A549 (cell line): ENCODE measurements at regions not wholly inside any gene's neighbourhood (a gene's known extent, or its start where the extent isn't known, plus 50 kb on each side); places are given as distances from the start of the nearest gene placed in this dataset.

Source experiments
- ATAC-seq, 2 experiments: fragments of 200-7000 bp in 1 of 2; fragments of >200 bp in 1 of 2; cut with Nextera tagmentation in 1 of 2; cut with Tn5 transposase in 1 of 2; 3 replicates each; pipeline versions ENCODE4 v1.8.0 to v1.9.1; 2018 to 2020; ENCODE audit warnings: mild to moderate bottlenecking in 1 of 2, moderate library complexity in 1 of 2
- CTCF ChIA-PET: fragments of 300-600 bp; sonication (Branson Sonifier 250); formaldehyde crosslinking; extraction: SDS; loops from one replicate; lab custom pipeline; 2021; ENCODE audit warnings: antibody characterized with exemption, inconsistent platforms; lab: Yijun Ruan, JAX
- POLR2A ChIA-PET: fragments of 350-600 bp; formaldehyde crosslinking; extraction: SDS; loops from one replicate; lab custom pipeline; 2021; ENCODE audit warnings: antibody characterized with exemption, inconsistent platforms; lab: Yijun Ruan, JAX
- DNase-seq, 2 experiments: peaks; one replicate each; pipeline versions ENCODE4 v3.0.0 to v3.0.0-alpha.2; 2011 to 2016; ENCODE audit warnings: low read depth in 1 of 2, low spot score in 1 of 2
- FAIRE-seq: peaks from 2 replicates; lab custom pipeline; 2011; peaks lifted over from hg19 to GRCh38; lab: Jason Lieb, UNC
- H3K27ac ChIP-seq, 2 experiments: fragments of >200 bp; sonication (Bioruptor Twin); formaldehyde crosslinking; 3 replicates each; pipeline ENCODE4 v1.5.1; 2016 to 2017
- H3K4me1 ChIP-seq: fragments of >200 bp; sonication (Bioruptor Twin); formaldehyde crosslinking; 3 replicates; pipeline ENCODE4 v1.6.1; 2016
- H3K4me2 ChIP-seq: fragments of >200 bp; sonication (Bioruptor Twin); formaldehyde crosslinking; 3 replicates; pipeline ENCODE4 v1.6.1; 2016
- H3K4me3 ChIP-seq: fragments of >200 bp; sonication (Bioruptor Twin); formaldehyde crosslinking; 3 replicates; pipeline ENCODE4 v1.5.1; 2016
- H3K9me3 ChIP-seq: fragments of >200 bp; sonication (Bioruptor Twin); formaldehyde crosslinking; 3 replicates; pipeline ENCODE4 v1.6.1; 2016
- BHLHE40 ChIP-seq: IDR thresholded peaks from 2 replicates; pipeline ENCODE4 v1.6.1; 2012; ENCODE audit warnings: low read depth, low read length, inconsistent platforms
- CBX8 ChIP-seq: fragments of 200-600 bp; sonication (generic); IDR thresholded peaks from 2 replicates; pipeline ENCODE4 v1.6.1; 2016
- CTCF ChIP-seq: fragments of >200 bp; sonication (Bioruptor Twin); formaldehyde crosslinking; IDR thresholded peaks from 3 replicates; pipeline ENCODE4 v1.5.1; 2016
- EHMT2 ChIP-seq: fragments of 200-600 bp; sonication (generic); IDR thresholded peaks from 2 replicates; pipeline ENCODE4 v1.6.1; 2016; ENCODE audit warnings: antibody characterized with exemption, low read depth, mild to moderate bottlenecking, moderate library complexity
- EP300 ChIP-seq, 2 experiments: fragments of >200 bp; sonication (Bioruptor Twin); formaldehyde crosslinking; IDR thresholded peaks; 2 replicates in 1 of 2; 3 replicates in 1 of 2; pipeline ENCODE4 v1.6.1; 2016 to 2017
- ESRRA ChIP-seq: fragments of 150-350 bp; IDR thresholded peaks from 2 replicates; pipeline ENCODE4 v1.6.1; 2014; ENCODE audit warnings: mild to moderate bottlenecking, low read length, borderline replicate concordance
- FOSL2 ChIP-seq, 2 experiments: fragments of 450-650 bp in 1 of 2; fragments of >200 bp in 1 of 2; sonication (Bioruptor Twin) in 1 of 2; formaldehyde crosslinking; IDR thresholded peaks; 2 replicates each; pipeline versions ENCODE4 v1.5.0 to v1.6.1; 2016 to 2020; ENCODE audit warnings: mild to moderate bottlenecking in 1 of 2, moderate library complexity in 1 of 2
- HDAC2 ChIP-seq: fragments of 200-600 bp; sonication (generic); IDR thresholded peaks from 2 replicates; pipeline ENCODE4 v1.6.1; 2016
- JUNB ChIP-seq: fragments of >200 bp; sonication (Bioruptor Twin); formaldehyde crosslinking; IDR thresholded peaks from 2 replicates; pipeline ENCODE4 v1.6.1; 2016
- KDM5A ChIP-seq: fragments of 200-600 bp; sonication (generic); IDR thresholded peaks from 2 replicates; pipeline ENCODE4 v1.6.1; 2016; ENCODE audit warnings: antibody characterized with exemption, mild to moderate bottlenecking
- MAFK ChIP-seq: fragments of 450-650 bp; IDR thresholded peaks from 2 replicates; pipeline ENCODE4 v1.6.1; 2014; ENCODE audit not compliant: partially characterized antibody
- MAZ ChIP-seq: fragments of 150-350 bp; IDR thresholded peaks from 2 replicates; pipeline ENCODE4 v1.6.1; 2014; ENCODE audit warnings: antibody characterized with exemption, low read depth, low read length, borderline replicate concordance
- NFE2L2 ChIP-seq: fragments of 150-350 bp; conservative IDR thresholded peaks from 2 replicates; pipeline ENCODE4 v1.6.1; 2014; ENCODE audit warnings: low read length
- RFX5 ChIP-seq: fragments of 450-650 bp; IDR thresholded peaks from 2 replicates; pipeline ENCODE4 v1.7.1; 2014; ENCODE audit warnings: antibody characterized with exemption, mild to moderate bottlenecking, moderate library complexity
- RNF2 ChIP-seq: fragments of 200-600 bp; sonication (generic); IDR thresholded peaks from 2 replicates; pipeline ENCODE4 v1.6.1; 2016; ENCODE audit warnings: low read depth, mild to moderate bottlenecking, antibody characterized with exemption, moderate library complexity, borderline replicate concordance
- SREBF2 ChIP-seq: fragments of 450-650 bp; IDR thresholded peaks from 2 replicates; pipeline ENCODE4 v1.6.1; 2014; ENCODE audit warnings: mild to moderate bottlenecking, moderate library complexity
- TFCP2L1 ChIP-seq: fragments of 250-450 bp; sonication (Bioruptor Pico); IDR thresholded peaks from 2 replicates; pipeline ENCODE4 v1.5.0; 2021; ENCODE audit warnings: mild to moderate bottlenecking
- TP53 ChIP-seq: fragments of 250-450 bp; sonication (Bioruptor Pico); IDR thresholded peaks from 2 replicates; pipeline ENCODE4 v1.5.0; 2021; ENCODE audit warnings: mild to moderate bottlenecking, moderate library complexity
- USF2 ChIP-seq: fragments of 450-650 bp; IDR thresholded peaks from 2 replicates; pipeline ENCODE4 v1.6.1; 2014; ENCODE audit warnings: antibody characterized with exemption
- ZC3H11A ChIP-seq: fragments of 450-650 bp; IDR thresholded peaks from 2 replicates; pipeline ENCODE4 v1.6.1; 2014; ENCODE audit warnings: antibody characterized with exemption, mild to moderate bottlenecking
- ZNF302 ChIP-seq: fragments of 250-450 bp; sonication (Bioruptor Pico); IDR thresholded peaks from 2 replicates; pipeline ENCODE4 v1.9.0; 2021; ENCODE audit warnings: inconsistent platforms, mild to moderate bottlenecking, moderate library complexity
- WGBS: methylation state at CpG from one replicate; pipeline ENCODE4 v1.1.6; 2017; ENCODE audit errors: missing lambda C conversion rate; 5-methylcytosine and 5-hydroxymethylcytosine counted together

- no peak for TF ChIP-seq USF2
- no peak for TF ChIP-seq BHLHE40
- no peak for TF ChIP-seq TP53
- no peak for TF ChIP-seq TFCP2L1 (CRISPR knock-in tag)
- TF ChIP-seq CBX8: no peak
- TF ChIP-seq, all 56 proteins: peak for 0
- Histone ChIP-seq H3K27ac (no peak overlapping the region), H3K4me2 (no peak overlapping the region), H3K4me1 (no peaks in the 10 kb centered on the region), H3K4me3 (no peak overlapping the region), H3K9me3 (peaks cover 6% of the 10 kb centered on the region; the same call in 2 of the 3 replicates)
- DNase-seq (no peak), ATAC-seq (no peak), FAIRE-seq (no peak)
- ChIA-PET CTCF (no interaction called here), POLR2A (no interaction called here)
- over 99% methylated on average over 3 of the region's 3 CpGs for WGBS
Measured at GRCh38 chr13:109427695-109428094, 358.7 kb downstream of the IRS2 start.

- ChIA-PET POLR2A (no interaction called here), CTCF (no interaction called here)
- H3K4me2 ChIP-seq: no peak overlapping the region
- 94% methylated on average over 2 of the region's 2 CpGs for WGBS
- no peaks in the 10 kb centered on the region for H3K4me1 ChIP-seq
- H3K9me3 ChIP-seq: peaks cover under 1% of the 10 kb centered on the region; the same call in 1 of the 3 replicates
- DNase-seq (no peak), ATAC-seq (no peak), FAIRE-seq (no peak)
- H3K4me3 ChIP-seq: no peak overlapping the region
- TF ChIP-seq ZC3H11A (no peak), NFE2L2 (no peak), CTCF (no peak), MAZ (no peak), TP53 (no peak), CBX8 (no peak), SREBF2 (no peak), FOSL2 (IDR thresholded peaks at IDR 0.05) (no peak), FOSL2 (CRISPR knock-in tag; IDR thresholded peaks at IDR 0.05) (no peak), RNF2 (no peak), ZNF302 (CRISPR knock-in tag) (no peak), RFX5 (no peak), HDAC2 (no peak), EHMT2 (no peak), KDM5A (no peak), ESRRA (no peak), JUNB (no peak)
- H3K27ac ChIP-seq: no peak overlapping the region
Measured at GRCh38 chr13:109427148-109427547, 359.2 kb downstream of the IRS2 start.

GRCh38 chr13:109426690-109426990, 359.7 kb downstream of the IRS2 start:
- 95% methylated on average over 1 of the region's 1 CpG for WGBS
- ChIA-PET POLR2A (no interaction called here), CTCF (no interaction called here)
- Histone ChIP-seq H3K4me1 (no peaks in the 10 kb centered on the region), H3K4me3 (no peak overlapping the region), H3K27ac (no peak overlapping the region), H3K4me2 (no peak overlapping the region), H3K9me3 (no peaks in the 10 kb centered on the region)
- ATAC-seq (no peak), DNase-seq (no peak), FAIRE-seq (no peak)
- TF ChIP-seq EP300 (IDR thresholded peaks at IDR 0.05) (no peak), MAFK (no peak), NFE2L2 (no peak), CTCF (no peak)
